ENCODE measurements at regions not wholly inside any gene's neighbourhood (a gene's known extent, or its start where the extent isn't known, plus 50 kb on each side); places are given as distances from the start of the nearest gene placed in this dataset.

DNA sequence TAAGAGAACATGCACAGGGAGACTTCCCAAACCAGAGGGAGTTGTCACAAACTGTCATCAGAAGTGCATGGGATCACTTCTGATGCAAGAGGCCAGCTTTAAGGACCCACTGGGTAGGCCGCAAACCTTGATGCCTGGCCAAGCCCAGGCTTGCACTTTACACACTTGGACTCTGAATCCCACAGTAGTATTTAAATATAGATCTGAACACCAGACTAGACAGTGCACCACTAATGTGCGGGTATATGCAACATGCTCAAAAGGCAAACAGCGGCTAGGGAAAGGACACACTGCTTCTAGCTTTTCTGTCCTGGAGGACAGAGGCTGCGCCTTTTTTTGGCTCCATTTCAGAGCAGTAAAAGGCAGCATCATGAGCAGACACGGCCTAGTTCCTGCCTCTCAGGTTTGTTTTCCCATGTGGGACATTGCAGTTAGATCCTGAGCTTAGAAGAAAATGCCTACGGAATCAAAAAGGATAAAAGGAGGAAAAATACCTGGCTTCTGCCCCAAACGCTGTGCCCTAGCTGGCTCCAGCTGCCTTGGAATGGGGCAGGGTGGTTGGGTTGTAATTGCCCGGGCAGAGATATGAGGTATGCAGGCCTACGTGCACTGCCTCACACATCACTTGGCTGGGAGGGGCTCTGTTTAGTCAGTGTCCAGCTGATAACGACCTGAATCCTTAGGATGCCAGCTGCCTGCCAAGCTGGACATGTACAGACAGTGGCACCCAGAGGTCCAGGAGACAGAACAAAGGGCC, 84.5 kb upstream of the EGLN3 start:
- no peak for TF ChIP-seq POLR2A (IDR thresholded peaks at IDR 0.05)
- TF ChIP-seq, protein P1, sequence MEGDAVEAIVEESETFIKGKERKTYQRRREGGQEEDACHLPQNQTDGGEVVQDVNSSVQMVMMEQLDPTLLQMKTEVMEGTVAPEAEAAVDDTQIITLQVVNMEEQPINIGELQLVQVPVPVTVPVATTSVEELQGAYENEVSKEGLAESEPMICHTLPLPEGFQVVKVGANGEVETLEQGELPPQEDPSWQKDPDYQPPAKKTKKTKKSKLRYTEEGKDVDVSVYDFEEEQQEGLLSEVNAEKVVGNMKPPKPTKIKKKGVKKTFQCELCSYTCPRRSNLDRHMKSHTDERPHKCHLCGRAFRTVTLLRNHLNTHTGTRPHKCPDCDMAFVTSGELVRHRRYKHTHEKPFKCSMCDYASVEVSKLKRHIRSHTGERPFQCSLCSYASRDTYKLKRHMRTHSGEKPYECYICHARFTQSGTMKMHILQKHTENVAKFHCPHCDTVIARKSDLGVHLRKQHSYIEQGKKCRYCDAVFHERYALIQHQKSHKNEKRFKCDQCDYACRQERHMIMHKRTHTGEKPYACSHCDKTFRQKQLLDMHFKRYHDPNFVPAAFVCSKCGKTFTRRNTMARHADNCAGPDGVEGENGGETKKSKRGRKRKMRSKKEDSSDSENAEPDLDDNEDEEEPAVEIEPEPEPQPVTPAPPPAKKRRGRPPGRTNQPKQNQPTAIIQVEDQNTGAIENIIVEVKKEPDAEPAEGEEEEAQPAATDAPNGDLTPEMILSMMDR (IDR thresholded peaks at IDR 0.05): no peak

Measured in Peyer's patch (tissue), 4 donors.